GM18505 (cell line): ENCODE measurements at regions not wholly inside any gene's neighbourhood (a gene's known extent, or its start where the extent isn't known, plus 50 kb on each side); places are given as distances from the start of the nearest gene placed in this dataset.

ENCODE experiments used
- ATAC-seq: cut with Tn5 transposase; IDR thresholded peaks from one replicate; pipeline ENCODE4 v1.9.1; 2021; ENCODE audit not compliant: unreplicated experiment
- POLR2A ChIP-seq: IDR thresholded peaks from 4 replicates; pipeline ENCODE4 v1.6.1; 2011; ENCODE audit warnings: borderline replicate concordance; ENCODE audit not compliant: insufficient read depth, insufficient read length; ENCODE audit errors: extremely low read depth

- TF ChIP-seq POLR2A: no peak
- no peak for ATAC-seq
These were observed 140.1 kb downstream of the DHRS2 start for GRCh38 chr14:23776296-23776695.

DNA sequence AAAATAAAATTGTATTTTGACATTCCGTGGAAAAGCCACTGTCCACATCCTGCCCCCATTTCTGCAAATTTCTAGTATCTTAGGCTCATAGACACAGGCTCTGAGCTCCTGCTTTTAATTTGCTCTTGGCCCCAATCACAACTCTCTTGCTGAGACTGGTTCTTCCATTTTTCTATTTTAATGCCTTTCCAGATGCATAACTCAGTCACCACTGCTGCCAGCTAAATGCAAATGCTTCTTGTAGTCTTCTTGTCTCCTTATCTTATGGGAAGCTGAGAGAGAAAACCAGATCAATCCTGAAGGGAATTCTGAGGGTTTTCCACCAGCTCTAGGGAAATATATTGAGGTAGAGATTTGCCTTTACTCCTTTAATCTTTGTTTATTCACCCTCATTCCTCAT, 149.0 kb downstream of the DHRS2 start:
- no peak for ATAC-seq

GRCh38 chr14:23787436-23787835, 151.3 kb downstream of the DHRS2 start:
- no peak for TF ChIP-seq POLR2A
- no peak for ATAC-seq

More for the DNA sequence above, 149.0 kb downstream of the DHRS2 start:
- no peak for TF ChIP-seq POLR2A

GRCh38 chr14:23789696-23790095, 153.5 kb downstream of the DHRS2 start:
- TF ChIP-seq POLR2A: no peak
- ATAC-seq: no peak

DNA sequence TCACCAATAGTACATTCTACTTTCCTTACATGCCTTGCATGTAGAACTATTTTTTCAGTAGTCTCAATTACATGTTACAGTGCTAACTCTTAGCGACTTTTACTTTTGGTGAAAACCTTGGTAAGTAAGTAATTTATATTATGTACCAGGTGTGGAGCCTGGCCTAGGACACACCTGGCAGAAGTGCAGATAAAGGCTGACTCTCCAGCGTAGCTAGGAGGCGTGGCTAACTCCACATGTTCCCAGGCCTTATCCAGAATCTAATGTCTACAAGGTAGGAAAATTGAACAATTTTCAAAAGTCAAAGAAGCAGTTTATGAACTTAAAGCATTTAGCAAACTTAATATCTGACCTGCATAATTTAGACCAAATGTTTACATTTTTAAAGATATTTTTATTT, 157.4 kb downstream of the DHRS2 start:
- no peak for ATAC-seq
- no peak for TF ChIP-seq POLR2A

GRCh38 chr14:23800811-23801210, 152.8 kb upstream of the DHRS4 start:
- no peak for ATAC-seq
- no peak for TF ChIP-seq POLR2A

GRCh38 chr14:23801766-23802165, 151.8 kb upstream of the DHRS4 start:
- no peak for ATAC-seq
- no peak for TF ChIP-seq POLR2A

GRCh38 chr14:23804817-23805216, 148.8 kb upstream of the DHRS4 start:
- no peak for TF ChIP-seq POLR2A
- ATAC-seq: no peak

- no peak for TF ChIP-seq POLR2A
- ATAC-seq: no peak
These were observed 147.8 kb upstream of the DHRS4 start for GRCh38 chr14:23805761-23806160.

- no peak for TF ChIP-seq POLR2A
- ATAC-seq: no peak
These were observed 138.9 kb upstream of the DHRS4 start for GRCh38 chr14:23814527-23815256.

- no peak for ATAC-seq
- TF ChIP-seq POLR2A: no peak
These were observed 137.2 kb upstream of the DHRS4 start for GRCh38 chr14:23816371-23816770.

GRCh38 chr14:23817164-23817767, 136.3 kb upstream of the DHRS4 start:
- ATAC-seq: no peak
- no peak for TF ChIP-seq POLR2A

- TF ChIP-seq POLR2A: no peak
- ATAC-seq: no peak
These were observed 126.3 kb upstream of the DHRS4 start for GRCh38 chr14:23827100-23827892.

GRCh38 chr14:23828001-23828400, 125.6 kb upstream of the DHRS4 start:
- TF ChIP-seq POLR2A: no peak
- ATAC-seq: no peak
